Kidney (tissue), 13 donors: ENCODE measurements at regions not wholly inside any gene's neighbourhood (a gene's known extent, or its start where the extent isn't known, plus 50 kb on each side); places are given as distances from the start of the nearest gene placed in this dataset.

Experiments used
- DNase-seq, 5 donors: peaks; one replicate each; pipeline ENCODE4 v3.0.0-alpha.2; 2013 to 2020
- FAIRE-seq: peaks from 2 replicates; lab custom pipeline; 2012; peaks lifted over from hg19 to GRCh38; lab: Jason Lieb, UNC
- H3K27ac ChIP-seq, 2 donors: one replicate each; pipeline ENCODE4 v1.7.0; 2013; ENCODE audit warnings: low read depth in 2 of 2, low read length in 2 of 2, inconsistent platforms in 1 of 2
- H3K27me3 ChIP-seq: one replicate; pipeline ENCODE4 v1.7.1; 2013; ENCODE audit warnings: low read length, inconsistent platforms; ENCODE audit not compliant: control insufficient read depth, insufficient read depth
- H3K36me3 ChIP-seq, 3 donors: one replicate each; pipeline versions ENCODE4 v1.7.0 to v1.7.1; 2013; ENCODE audit warnings: low read length in 3 of 3, control low read depth in 1 of 3, inconsistent platforms in 1 of 3; ENCODE audit not compliant: insufficient read depth in 3 of 3, control insufficient read depth in 2 of 3
- H3K4me1 ChIP-seq, 3 donors: one replicate each; pipeline versions ENCODE4 v1.7.0 to v1.7.1; 2013; ENCODE audit warnings: low read length in 3 of 3, inconsistent platforms in 1 of 3, low read depth in 1 of 3; ENCODE audit not compliant: control insufficient read depth in 2 of 3, insufficient read depth in 2 of 3
- H3K4me3 ChIP-seq, 3 donors: one replicate each; pipeline versions ENCODE4 v1.7.0 to v1.8.1; 2013; ENCODE audit warnings: low read length in 3 of 3, control low read depth in 1 of 3, inconsistent platforms in 1 of 3
- H3K9ac ChIP-seq, 3 donors: one replicate each; pipeline versions ENCODE4 v1.7.0 to v1.7.1; 2013; ENCODE audit warnings: low read length in 3 of 3, control low read depth in 1 of 3, inconsistent platforms in 1 of 3
- H3K9me3 ChIP-seq, 3 donors: one replicate each; pipeline versions ENCODE4 v1.7.0 to v1.7.1; 2013; ENCODE audit warnings: low read length in 3 of 3, control low read depth in 1 of 3, inconsistent platforms in 1 of 3; ENCODE audit not compliant: control insufficient read depth in 2 of 3, insufficient read depth in 1 of 3
- intact Hi-C: fragments of 100-400 bp; cut with DNase I; formaldehyde crosslinking; loops from one replicate; pipeline ENCODE4 v1.11.1; 2022
- TF ChIP-seq, protein P1 (sequence below): IDR thresholded peaks from 3 replicates; pipeline ENCODE4 v1.5.1; 2012; ENCODE audit warnings: mild to moderate bottlenecking, moderate library complexity, borderline replicate concordance; ENCODE audit not compliant: insufficient read depth; ENCODE audit errors: extremely low read depth
- donor health status: control.
- donor health status: control.
- donor health status: control.
- donor health status: control.
- donor health status: control.
- donor health status: DM: yes; HTN: yes; CAD: no.
- donor health status: Normal renal cell carcinoma (clear cell type).

DNA sequence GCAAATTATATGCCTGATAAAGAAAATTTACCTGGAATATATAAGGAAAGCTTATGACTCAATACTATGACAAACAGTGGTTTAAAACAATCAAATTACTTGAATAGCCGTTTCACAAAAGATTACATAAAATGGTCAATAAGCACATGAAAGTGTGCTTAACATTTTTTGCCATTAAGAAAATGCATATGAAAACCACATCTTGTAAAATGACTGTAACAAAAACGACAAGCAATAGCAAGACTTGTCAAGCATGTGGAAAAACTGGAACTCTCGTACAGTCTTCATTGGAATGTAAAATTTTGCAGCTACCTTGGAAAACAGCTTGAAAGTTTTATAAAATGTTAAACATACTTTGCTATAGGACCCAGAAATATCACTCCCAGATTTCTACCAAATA is 1110.3 kb downstream of the NAALADL2 start:
- Histone ChIP-seq H3K4me3 (no peak overlapping the region), H3K9me3 (peaks cover 0 to 3% (median 0%) of the 10 kb centered on the region in 3 donors), H3K27ac (no peak overlapping the region), H3K4me1 (no peaks in the 10 kb centered on the region), H3K27me3 (no peaks in the 10 kb centered on the region), H3K9ac (no peak overlapping the region), H3K36me3 (no peaks in the 10 kb centered on the region)
- no peak for DNase-seq
- no peak for FAIRE-seq
- TF ChIP-seq, protein P1, sequence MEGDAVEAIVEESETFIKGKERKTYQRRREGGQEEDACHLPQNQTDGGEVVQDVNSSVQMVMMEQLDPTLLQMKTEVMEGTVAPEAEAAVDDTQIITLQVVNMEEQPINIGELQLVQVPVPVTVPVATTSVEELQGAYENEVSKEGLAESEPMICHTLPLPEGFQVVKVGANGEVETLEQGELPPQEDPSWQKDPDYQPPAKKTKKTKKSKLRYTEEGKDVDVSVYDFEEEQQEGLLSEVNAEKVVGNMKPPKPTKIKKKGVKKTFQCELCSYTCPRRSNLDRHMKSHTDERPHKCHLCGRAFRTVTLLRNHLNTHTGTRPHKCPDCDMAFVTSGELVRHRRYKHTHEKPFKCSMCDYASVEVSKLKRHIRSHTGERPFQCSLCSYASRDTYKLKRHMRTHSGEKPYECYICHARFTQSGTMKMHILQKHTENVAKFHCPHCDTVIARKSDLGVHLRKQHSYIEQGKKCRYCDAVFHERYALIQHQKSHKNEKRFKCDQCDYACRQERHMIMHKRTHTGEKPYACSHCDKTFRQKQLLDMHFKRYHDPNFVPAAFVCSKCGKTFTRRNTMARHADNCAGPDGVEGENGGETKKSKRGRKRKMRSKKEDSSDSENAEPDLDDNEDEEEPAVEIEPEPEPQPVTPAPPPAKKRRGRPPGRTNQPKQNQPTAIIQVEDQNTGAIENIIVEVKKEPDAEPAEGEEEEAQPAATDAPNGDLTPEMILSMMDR, result no peak
- intact Hi-C loops, result no loop called here

DNA sequence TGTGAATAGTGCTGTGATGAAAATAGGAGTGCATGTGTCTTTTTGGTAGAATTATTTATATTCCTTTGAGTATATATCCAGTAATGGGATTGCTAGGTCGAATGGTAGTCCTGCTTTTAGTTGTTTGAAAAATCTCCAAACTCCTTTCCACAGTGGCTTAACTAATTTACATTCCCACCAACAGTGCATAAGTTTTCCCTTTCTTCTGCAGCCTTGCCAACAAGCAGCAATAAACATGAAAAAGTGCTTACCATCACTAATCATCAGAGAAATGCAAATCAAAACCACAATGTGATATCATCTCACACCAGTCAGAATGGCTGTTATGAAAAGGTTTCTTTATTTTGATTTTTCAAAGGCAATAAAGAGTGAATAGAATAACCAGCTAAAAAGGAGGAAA is 1105.9 kb downstream of the NAALADL2 start:
- intact Hi-C loops, result no loop called here
- no peaks in the 10 kb centered on the region for H3K4me1 ChIP-seq
- FAIRE-seq (no peak), DNase-seq (no peak)
- peaks cover 0 to 3% (median 0%) of the 10 kb centered on the region in 3 donors for H3K9me3 ChIP-seq
- no peaks in the 10 kb centered on the region for H3K36me3 ChIP-seq
- H3K9ac ChIP-seq, result no peak overlapping the region
- H3K4me3 ChIP-seq, result no peak overlapping the region
- H3K27me3 ChIP-seq, result no peaks in the 10 kb centered on the region
- no peak overlapping the region for H3K27ac ChIP-seq
- TF ChIP-seq, protein P1, result no peak

DNA sequence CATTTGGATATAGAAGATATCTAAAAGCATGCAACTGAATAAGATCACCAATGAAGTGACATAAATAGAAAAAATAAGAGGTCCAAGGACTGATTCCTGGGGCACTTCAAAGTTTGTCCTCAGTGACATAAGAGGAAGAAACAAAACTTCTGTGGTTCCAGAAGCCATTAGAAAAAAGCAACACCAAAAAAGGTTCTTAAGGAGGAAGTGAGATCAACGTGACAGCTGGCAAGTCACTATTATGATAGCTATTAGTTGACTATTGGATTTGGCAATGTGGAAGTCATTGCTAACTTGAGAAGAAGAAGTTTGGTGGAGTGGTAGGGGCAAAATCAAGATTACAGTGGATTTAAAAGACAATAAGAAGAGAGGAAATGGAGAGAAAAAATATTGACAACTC is 1098.3 kb downstream of the NAALADL2 start:
- Histone ChIP-seq H3K27ac (no peak overlapping the region), H3K9me3 (no peaks in the 10 kb centered on the region), H3K9ac (no peak overlapping the region), H3K4me3 (no peak overlapping the region), H3K27me3 (no peaks in the 10 kb centered on the region), H3K36me3 (no peaks in the 10 kb centered on the region), H3K4me1 (no peaks in the 10 kb centered on the region)
- TF ChIP-seq, protein P1, result no peak
- intact Hi-C loops, result no loop called here
- FAIRE-seq (no peak), DNase-seq (no peak)

DNA sequence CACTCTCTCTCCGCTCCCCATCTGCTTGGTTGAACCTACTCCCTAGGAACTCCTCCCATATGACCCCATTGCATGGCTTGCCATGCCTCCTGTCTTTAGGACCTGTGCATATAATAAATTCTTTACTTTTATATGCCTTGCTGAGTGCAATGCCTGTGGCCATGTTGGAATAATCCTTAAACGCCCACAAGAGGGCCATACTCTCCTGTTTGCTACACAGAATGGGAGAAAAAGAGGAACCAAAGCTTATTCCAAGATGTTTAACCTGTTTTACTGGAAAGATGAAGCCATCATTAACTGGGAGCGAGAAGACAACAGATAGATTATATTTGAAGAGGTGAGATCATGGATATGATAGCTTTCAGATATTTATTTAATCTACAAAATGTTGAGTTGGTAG is 1097.8 kb downstream of the NAALADL2 start:
- Histone ChIP-seq H3K9ac (no peak overlapping the region), H3K4me3 (no peak overlapping the region), H3K4me1 (no peaks in the 10 kb centered on the region), H3K36me3 (no peaks in the 10 kb centered on the region), H3K27ac (no peak overlapping the region), H3K27me3 (no peaks in the 10 kb centered on the region), H3K9me3 (no peaks in the 10 kb centered on the region)
- TF ChIP-seq, protein P1, result no peak
- FAIRE-seq, result no peak
- DNase-seq, result no peak
- intact Hi-C loops, result no loop called here
